Mucosa of descending colon (tissue), 3 donors: ENCODE measurements at regions not wholly inside any gene's neighbourhood (a gene's known extent, or its start where the extent isn't known, plus 50 kb on each side); places are given as distances from the start of the nearest gene placed in this dataset.

Experiments
- ATAC-seq: fragments of 200-7000 bp; cut with Tn5 transposase; one replicate; pipeline ENCODE4 v1.9.1; 2020; ENCODE audit warnings: mild to moderate bottlenecking, moderate library complexity
- DNase-seq, 3 donors: peaks; one replicate each; pipeline ENCODE4 v3.0.0-alpha.2; 2020
- H3K36me3 ChIP-seq: fragments of 200-600 bp; one replicate; pipeline ENCODE4 v1.8.0; 2021; ENCODE audit warnings: low read depth, mild to moderate bottlenecking
- H3K4me1 ChIP-seq: fragments of 200-600 bp; one replicate; pipeline ENCODE4 v1.8.0; 2021; ENCODE audit warnings: low read depth, mild to moderate bottlenecking
- H3K4me3 ChIP-seq: fragments of 200-600 bp; one replicate; pipeline ENCODE4 v1.8.0; 2021; ENCODE audit warnings: mild to moderate bottlenecking
- H3K9me3 ChIP-seq: fragments of 200-600 bp; one replicate; pipeline ENCODE4 v1.8.0; 2021; ENCODE audit warnings: mild to moderate bottlenecking
- intact Hi-C, 2 donors: fragments of 100-400 bp; cut with DNase I in 1 of 2; cut with micrococcal nuclease in 1 of 2; formaldehyde crosslinking; loops; one replicate each; pipeline versions ENCODE4 v1.11.0 to v1.11.1; 2022; cut with DNase I, micrococcal nuclease
- TF ChIP-seq, protein P1 (sequence below): fragments of 200-600 bp; IDR thresholded peaks from one replicate; pipeline ENCODE4 v1.8.0; 2022; ENCODE audit warnings: antibody characterized with exemption, mild to moderate bottlenecking
- donor health status: DM: no; HTN: no; CAD: no; lungs with moderate emphysema.
- donor health status: DM: no; HTN: no; CAD: no.
- donor health status: DM: no; HTN: yes; CAD: no.

DNA sequence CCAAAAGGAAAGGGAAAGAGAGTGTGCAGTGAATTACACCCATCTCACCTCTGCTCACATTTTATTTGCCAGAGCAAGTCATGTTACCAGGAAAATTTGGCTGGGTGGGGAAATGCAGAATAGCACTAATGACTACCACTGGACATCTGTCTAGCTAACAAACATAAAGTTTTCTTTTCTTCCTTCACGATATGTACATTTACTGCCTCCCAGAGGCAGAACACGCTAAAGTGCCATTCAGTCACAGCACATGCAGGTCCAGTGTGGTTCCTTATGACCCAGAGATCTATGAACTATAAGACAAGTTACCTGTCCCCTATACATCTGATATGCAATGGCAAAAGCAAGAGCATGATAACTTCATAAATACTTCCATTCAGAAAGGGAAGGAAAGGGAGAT is 194.1 kb downstream of the OGFRL1 start:
- Histone ChIP-seq H3K4me3 (no peak overlapping the region), H3K36me3 (no peaks in the 10 kb centered on the region), H3K9me3 (no peaks in the 10 kb centered on the region), H3K4me1 (no peaks in the 10 kb centered on the region)
- DNase-seq = no peak
- TF ChIP-seq, protein P1, sequence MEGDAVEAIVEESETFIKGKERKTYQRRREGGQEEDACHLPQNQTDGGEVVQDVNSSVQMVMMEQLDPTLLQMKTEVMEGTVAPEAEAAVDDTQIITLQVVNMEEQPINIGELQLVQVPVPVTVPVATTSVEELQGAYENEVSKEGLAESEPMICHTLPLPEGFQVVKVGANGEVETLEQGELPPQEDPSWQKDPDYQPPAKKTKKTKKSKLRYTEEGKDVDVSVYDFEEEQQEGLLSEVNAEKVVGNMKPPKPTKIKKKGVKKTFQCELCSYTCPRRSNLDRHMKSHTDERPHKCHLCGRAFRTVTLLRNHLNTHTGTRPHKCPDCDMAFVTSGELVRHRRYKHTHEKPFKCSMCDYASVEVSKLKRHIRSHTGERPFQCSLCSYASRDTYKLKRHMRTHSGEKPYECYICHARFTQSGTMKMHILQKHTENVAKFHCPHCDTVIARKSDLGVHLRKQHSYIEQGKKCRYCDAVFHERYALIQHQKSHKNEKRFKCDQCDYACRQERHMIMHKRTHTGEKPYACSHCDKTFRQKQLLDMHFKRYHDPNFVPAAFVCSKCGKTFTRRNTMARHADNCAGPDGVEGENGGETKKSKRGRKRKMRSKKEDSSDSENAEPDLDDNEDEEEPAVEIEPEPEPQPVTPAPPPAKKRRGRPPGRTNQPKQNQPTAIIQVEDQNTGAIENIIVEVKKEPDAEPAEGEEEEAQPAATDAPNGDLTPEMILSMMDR = no peak
- ATAC-seq = no peak
- intact Hi-C loops = no loop called here

DNA sequence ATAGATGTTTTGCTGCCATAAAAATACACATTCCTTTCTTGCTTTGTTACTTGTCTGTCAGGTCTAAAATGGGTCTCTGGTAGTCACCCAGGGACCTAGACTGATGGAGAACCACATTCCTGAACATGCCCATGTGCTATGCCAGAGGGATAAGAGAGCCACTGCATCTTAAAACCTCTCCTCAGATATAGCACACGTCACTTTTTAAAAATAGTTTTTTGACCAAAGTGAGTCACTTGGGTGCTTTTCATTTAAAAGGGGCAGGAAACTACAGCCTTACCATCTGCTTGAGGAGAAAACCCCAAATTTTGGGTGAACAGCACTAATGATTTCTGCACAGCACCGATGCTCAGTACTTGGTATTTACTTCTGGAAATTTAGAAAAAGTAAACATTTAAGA is 197.8 kb downstream of the OGFRL1 start:
- TF ChIP-seq, protein P1 = no peak
- ATAC-seq (no peak), DNase-seq (no peak)
- no peaks in the 10 kb centered on the region for H3K9me3 ChIP-seq
- no peak overlapping the region for H3K4me3 ChIP-seq
- no peaks in the 10 kb centered on the region for H3K36me3 ChIP-seq
- no peaks in the 10 kb centered on the region for H3K4me1 ChIP-seq
- intact Hi-C loops = no loop called here

DNA sequence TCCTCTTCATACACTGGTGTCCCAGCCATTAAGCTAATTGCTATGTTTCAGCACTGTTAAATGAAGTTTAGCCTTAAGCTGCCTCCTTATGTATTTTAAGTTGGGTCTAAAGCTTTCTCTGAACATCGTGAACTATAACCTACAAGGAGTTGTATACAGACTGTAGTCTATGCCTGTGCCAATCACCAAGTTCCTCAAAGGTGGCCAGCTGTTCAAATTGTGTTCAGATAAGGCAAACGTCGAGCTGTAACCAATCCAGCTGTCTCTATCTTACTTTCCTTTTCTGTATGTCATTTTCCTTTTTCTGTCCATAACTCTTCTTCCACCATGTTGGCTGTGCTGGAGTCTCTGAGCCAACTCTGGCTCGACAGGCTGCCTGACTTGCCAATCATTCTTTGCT is 199.6 kb downstream of the OGFRL1 start:
- intact Hi-C loops = no loop called here
- DNase-seq (no peak), ATAC-seq (no peak)
- no peak overlapping the region for H3K4me3 ChIP-seq
- TF ChIP-seq, protein P1 = no peak
- no peaks in the 10 kb centered on the region for H3K4me1 ChIP-seq
- no peaks in the 10 kb centered on the region for H3K9me3 ChIP-seq
- no peaks in the 10 kb centered on the region for H3K36me3 ChIP-seq

DNA sequence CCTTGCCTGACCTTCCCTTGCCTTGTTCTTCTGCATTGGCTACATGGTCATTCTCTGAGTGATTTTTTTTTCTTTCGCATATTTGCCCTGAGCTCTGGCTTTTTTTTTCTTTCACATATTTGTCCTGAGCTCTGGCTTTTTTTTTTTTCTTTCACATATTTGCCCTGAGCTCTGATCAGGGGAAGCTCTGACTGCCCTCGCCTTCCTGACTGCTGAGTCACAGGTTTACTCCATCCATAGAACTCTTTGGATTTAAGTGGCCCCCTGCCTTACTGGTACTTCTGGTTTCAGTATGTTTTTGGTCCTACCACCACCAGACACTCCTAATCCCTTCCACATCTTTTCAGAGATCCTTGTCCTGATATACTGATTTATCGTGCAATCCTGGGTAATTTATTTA is 201.1 kb downstream of the OGFRL1 start:
- ATAC-seq (no peak), DNase-seq (no peak)
- Histone ChIP-seq H3K4me1 (no peaks in the 10 kb centered on the region), H3K4me3 (no peak overlapping the region), H3K36me3 (no peaks in the 10 kb centered on the region), H3K9me3 (no peaks in the 10 kb centered on the region)
- TF ChIP-seq, protein P1 = no peak
- intact Hi-C loops = no loop called here

DNA sequence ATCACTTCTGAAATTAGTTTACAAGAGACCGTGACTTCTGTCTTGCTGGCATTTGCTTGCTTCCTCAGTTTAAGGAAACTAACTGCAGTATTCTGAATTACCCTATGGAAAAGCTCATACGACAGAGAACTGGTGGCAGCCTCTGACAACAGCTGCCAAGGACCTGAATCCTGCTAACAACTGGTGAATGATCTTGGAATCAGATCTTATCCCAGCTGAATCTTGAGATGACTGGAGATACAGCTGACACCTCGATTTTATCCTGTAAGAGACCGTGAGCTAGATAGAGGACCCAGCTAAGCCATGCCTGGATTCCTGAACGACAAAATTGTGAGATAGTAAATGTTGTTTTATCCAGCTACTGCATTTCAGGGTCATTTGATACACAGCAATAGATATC is 202.3 kb downstream of the OGFRL1 start:
- H3K4me3 ChIP-seq = no peak overlapping the region
- H3K36me3 ChIP-seq = no peaks in the 10 kb centered on the region
- ATAC-seq (no peak), DNase-seq (no peak)
- intact Hi-C loops = no loop called here
- H3K4me1 ChIP-seq = no peaks in the 10 kb centered on the region
- no peaks in the 10 kb centered on the region for H3K9me3 ChIP-seq
- TF ChIP-seq, protein P1 = no peak

DNA sequence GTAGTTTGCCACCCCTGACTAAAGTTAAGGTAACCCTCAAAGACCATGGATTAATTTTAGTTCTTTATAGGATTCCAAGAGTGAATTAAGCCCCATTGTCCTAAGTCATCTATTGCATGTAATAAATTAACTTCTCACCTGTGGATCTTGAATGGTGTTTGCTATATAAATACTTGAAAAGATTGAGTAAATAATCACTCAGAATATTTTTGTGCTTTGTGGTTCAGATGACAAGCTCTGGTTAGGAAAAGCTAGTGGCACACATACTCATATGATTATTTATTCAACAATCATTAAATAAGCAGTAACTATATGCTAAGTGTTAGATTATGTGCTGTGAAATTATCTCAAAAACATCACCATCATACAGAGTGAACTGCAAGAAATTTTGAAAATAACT is 203.2 kb downstream of the OGFRL1 start:
- Histone ChIP-seq H3K36me3 (no peaks in the 10 kb centered on the region), H3K4me3 (no peak overlapping the region), H3K9me3 (no peaks in the 10 kb centered on the region), H3K4me1 (no peaks in the 10 kb centered on the region)
- no peak for DNase-seq
- TF ChIP-seq, protein P1 = no peak
- intact Hi-C loops = no loop called here
- no peak for ATAC-seq
